Glomerular visceral epithelial cell (primary cell): ENCODE measurements at regions not wholly inside any gene's neighbourhood (a gene's known extent, or its start where the extent isn't known, plus 50 kb on each side); places are given as distances from the start of the nearest gene placed in this dataset.

Source experiments
- DNase-seq: peaks from one replicate; pipeline ENCODE4 v3.0.0-alpha.2; 2016; ENCODE audit errors: extremely low spot score

DNA sequence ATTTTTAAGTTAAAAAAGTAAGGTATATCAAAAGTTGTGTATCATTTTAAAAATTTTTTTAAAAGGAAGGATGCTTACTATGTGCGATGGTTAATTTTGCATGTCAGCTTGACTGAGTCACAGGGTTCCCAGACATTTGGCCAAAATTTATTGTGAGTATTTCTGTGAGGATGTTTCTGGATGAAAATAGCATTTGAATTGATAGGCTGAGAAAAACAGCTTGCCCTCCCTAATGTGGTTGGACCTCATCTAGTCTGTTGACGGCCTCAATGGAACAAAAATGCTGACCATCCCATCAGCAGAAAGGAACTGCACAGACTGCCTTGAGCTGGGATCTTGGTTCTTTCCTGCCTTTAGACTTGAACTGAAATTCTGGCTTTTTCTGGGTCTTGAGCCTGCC lies 724.5 kb downstream of the NCAM2 start:
- DNase-seq, result no peak

DNA sequence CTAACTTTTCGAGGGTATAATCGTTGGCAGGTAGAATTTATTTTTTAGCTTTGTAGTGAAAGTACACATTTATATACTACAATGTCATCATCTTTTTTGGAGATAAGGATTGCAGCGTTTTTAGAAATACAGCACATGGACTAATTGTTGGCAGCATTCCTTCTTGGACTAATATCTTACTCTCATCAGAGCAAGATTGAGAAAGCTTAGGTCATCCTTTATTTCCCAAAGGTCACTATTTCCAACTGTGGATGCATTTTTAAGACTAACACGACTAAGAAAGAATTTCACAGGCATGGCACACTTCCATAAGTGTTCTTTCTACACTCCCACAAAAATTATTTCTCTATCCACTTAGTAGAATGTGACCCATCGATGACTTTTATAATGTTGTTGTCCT lies 732.3 kb downstream of the NCAM2 start:
- DNase-seq, result no peak

DNA sequence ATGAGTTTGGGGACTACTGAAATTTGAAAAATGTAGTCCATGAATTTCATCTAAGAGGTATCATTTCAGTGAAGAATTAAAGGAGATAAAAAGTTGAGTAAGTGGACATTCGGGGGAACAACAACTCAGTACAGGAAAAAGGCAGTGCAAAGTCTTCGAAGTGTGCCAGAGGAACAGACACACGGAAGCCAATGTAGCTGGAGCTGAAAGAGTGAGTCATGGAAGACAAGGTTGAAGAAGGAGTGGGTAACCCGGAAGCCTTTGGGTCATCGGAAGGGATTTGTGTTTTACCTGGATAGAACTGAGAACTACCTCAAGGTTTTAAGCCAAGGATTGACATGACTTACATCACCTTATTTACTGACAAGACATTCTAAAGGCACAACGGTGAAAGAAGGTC lies 733.4 kb downstream of the NCAM2 start:
- DNase-seq, result no peak

DNA sequence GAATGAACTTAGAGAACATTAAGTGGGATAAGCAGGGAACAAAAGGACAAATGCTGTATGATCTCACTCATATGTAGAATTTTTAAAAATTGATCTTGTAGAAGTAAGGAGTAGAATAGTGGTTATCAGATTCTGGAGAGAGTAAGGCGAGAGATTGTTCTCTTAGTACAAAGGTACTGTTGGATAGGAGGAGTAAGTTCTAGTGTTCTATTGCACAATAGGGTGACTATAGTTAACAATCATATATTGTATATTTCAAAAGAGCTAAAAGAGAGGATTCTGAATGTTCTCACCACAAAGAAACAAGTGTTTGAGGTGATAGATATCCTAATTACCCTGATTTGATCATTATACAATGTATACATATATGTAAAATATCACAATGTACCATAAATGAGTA lies 735.9 kb downstream of the NCAM2 start:
- DNase-seq, result no peak

DNA sequence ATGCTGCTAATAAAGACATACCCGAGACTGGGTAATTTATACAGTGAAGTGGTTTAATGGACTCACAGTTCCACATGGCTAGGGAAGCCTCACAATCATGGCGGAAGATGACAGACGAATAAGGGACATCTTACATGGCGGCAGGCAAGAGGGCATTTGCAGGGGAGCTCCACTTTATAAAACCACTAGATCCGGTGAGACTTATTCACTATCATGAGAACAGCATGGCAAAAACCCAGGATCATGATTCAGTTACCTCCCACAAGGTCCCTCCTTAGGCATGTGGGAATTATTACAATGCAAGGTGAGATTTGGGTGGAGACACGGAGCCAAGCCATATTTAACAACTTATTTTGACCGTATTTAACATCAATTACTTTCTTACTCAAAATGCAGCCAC lies 739.0 kb downstream of the NCAM2 start:
- no peak for DNase-seq

DNA sequence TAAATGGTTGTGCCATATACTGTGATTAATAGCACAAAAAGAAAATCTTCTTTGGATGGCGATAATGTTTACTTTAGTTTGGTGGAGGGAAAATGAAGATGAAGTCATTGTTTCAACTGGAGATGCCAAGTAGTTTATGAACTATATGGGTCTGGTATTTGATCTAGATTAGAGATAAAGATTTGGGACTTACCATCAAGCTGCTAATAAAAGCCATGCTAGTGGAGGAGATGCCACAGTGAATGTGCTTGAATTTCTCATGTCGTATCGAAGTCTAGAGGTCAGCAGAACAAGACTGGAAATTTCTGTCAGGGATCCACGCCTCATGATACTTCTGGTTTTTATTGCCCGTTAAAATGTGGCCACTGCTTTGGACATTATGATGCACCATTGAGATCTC lies 742.0 kb downstream of the NCAM2 start:
- no peak for DNase-seq

DNA sequence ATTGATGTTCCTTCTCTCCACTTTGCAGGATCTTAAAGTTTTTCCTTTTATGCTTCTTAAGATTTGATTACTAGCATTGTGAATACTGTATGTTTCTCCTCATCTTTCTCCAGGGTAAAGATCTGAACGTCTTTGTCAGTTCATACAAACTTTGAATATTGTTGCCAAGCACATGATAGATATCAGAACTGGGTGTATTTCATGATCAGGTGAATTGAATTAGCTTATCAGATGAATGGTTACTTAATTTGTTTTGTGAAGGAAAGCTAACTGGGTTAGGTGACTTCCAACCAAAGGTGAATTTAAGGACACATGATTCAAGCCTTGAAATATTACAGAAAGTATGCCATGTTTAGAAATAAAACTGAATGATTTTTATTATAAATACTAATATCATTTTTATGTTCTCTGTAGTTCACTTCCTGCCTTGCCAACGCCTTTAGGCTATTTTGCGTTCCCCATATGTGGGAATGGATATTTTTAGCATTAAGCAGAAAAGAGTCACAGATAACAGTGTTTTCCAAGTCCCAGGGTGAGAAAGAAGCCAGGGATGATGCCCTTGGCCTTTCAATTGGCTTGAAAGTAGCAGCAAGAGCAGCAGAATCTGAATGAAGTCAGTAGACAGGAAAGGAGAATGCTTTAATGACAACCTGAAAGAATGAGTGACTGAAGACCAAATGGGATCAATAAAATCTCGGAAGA lies 752.1 kb downstream of the NCAM2 start:
- DNase-seq, result no peak

DNA sequence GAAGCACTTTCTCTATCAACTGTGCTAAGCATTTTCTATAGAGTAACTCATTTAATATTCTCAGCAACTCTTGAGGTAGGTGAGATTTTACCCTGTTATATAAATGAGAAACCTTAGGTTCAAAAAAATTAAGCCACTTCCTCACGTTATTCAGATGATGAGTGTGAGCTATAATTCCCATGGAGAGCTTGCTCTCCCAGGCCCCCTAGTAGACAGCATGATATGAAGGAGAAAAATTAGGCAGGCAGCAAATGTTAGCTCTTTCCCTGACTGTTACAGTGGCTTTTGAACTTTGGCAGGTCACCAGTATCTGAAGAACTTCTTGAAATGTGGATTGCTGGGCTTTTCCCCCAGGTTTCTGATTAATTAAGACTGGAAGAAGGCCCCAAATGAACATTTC lies 753.1 kb downstream of the NCAM2 start:
- DNase-seq, result no peak

DNA sequence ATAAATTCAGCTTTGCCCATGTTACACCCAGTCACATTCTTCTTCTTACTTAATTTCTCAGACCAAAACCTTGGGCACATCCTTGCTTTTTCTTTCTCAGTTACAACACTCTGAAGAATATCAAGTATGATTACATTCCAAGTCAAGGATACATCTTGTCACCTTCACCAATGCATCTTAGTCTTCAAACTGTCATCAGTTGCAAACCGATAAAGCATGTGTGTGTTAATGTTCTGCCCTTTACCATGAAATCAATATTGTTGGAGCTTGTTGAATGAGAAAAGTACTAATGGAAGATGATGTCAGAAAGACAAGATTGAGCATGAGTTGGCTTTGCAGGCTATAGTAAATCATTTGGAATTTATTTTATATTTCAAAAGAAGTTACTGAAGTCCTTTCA lies 764.6 kb downstream of the NCAM2 start:
- no peak for DNase-seq

DNA sequence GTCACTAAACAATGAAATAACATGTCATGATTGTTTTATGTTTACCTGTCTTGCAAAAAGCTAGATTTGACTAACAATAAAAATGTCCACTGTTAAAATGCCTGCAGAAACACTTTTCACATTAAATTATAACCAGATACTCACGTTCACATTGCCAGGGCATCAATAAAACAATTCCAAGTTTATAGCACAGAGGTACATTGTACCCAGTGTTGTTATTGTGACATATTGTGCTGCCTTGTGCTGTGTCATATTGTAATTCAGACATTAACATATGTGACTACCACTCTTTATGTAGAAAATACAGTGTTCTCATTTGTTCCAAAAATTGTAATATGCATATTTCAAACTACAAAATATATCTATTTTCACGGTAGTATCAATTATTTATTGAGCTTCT lies 766.1 kb downstream of the NCAM2 start:
- no peak for DNase-seq

DNA sequence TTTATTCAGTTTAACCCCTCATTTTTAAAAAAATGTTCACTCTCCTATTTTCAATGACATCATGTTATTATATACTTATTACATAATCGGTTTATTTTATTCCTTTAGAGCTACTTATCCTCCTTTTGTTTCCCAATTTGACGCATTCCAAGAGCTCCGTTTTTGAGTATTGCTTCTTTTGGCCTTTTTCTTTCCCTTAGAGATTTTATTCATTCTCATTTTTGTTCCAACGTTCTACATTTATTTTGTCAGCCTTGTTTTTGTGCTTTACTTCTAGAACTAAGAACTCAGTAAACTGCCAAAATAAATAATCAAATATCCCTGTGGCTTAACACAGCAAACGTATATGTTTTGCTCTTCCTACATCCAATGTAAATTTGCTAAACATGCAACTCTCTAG lies 769.1 kb downstream of the NCAM2 start:
- no peak for DNase-seq

DNA sequence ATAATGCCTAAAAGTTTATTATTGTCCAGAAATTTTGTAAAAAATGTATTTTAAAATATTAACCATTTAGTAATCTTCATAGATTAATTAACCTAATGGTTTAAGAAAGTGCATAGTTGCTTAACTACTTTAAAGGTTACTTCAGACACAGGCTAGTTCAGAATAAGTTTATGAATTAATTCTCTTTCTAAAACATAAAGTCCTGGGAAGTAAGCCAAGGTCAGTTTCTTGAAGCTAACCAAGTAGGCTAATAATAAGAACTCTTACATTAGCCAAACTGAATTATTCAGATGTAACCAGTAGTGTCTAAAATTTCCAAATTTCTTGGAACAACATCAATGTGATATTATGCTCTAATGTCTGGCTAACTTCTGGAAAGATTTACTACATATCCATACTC lies 790.4 kb downstream of the NCAM2 start:
- no peak for DNase-seq

DNA sequence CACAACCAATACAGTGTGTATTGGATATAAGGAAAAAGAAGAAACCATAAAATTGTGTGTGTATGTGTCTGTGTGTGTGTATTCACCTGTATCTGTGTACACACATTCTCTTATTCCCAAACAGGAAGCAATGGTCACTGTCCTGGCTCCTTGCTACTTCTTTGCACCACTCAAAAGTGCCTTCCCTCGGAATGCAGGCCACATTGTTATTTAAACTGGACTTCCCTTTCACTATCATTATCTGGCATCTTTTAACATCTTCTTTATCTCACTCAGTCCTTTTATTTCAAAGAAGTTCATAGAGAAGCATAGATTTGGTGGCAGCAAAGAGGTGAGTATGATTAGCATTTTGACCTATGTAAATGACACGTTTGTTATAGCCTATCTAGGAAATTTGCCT lies 803.7 kb downstream of the NCAM2 start:
- no peak for DNase-seq

DNA sequence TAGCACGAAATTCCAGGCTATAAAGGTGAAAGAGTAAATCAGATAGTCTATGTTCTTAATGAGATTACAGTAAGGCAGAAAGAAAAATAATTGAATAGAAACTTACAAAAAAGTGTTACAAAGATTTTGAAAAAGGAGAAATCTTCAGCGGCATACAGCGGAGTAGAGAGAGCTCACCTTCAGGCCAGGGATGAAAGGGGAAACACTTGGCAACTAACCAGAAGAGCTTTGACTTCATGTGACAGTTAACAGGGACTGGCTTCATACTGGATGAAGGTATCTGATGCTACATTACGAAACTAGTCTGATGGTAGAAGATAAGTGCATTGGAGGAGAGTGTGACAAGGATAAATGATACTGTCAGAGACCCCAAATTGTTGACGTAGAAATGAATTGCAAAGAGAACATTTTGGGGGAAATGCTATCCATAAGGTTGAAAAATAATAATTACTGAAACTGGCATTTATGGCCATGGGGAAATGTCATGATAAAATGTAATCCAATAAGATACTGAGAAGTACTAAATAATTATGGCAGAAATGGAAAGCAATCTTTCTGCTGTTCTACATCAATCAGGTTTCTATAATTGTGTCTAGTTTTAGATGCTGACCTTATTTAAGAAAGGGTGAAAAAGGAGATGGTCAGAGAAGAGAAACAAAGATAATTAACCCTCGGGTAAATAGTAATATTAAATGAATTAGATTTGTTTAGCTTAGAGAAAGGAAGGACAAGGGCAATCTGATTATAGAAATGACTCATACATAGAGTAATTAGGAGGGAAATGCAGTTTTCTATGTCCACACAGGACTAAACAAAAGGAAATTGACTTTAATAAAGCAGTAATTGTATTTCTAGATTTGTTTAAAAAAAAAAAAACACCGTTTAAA lies 808.7 kb downstream of the NCAM2 start:
- DNase-seq, result no peak

DNA sequence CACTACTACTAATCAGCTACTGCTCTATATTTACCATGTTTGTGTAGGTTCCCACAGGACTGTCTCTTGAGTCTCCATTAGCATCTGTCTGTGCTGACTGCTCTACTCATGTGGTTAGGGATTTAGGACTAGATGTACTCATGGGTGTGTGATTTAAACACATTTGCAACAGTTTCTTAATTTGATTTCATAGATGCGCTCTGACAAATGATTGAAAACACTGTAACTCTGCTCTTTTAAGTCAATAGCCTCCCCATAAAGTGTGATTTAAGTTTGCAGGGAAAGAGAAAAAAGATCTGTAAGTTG lies 809.3 kb downstream of the NCAM2 start:
- DNase-seq, result no peak

DNA sequence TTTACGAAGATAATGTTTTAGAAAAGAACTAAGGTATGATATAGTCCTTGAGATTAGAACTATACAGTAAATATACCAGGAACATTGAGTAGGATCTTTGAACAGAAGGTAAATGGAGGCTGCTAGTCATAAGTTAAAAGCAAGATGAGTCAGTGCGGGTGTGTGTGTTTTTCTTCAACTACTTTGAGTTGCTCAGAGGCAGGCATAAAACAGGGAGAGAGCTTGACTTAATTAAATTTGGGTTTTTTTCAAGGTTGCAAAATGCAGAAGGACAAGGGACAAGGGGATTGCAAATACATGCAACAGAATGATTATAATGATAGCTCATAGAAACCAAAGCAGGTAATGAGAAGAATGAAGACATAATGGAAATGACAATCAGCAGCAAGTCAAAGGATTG lies 815.1 kb downstream of the NCAM2 start:
- DNase-seq, result no peak

DNA sequence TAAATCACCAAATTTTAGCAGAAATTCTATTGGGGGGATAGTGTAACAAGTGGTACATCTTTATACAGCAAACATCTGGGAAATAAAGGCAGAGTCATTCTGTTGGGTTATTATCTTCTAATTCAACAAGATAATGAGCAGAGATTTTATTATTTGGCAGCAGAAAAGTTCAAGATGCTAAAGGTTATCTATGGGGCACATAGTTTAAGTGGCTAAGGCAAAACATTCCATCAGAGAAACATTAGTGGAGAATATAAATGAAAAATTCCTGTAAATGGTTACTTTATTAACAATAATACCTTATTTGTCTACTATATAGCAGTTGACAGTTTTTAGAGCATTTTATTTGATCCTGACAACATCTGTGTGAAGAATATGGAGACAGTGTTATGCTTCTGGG lies 815.7 kb downstream of the NCAM2 start:
- no peak for DNase-seq

DNA sequence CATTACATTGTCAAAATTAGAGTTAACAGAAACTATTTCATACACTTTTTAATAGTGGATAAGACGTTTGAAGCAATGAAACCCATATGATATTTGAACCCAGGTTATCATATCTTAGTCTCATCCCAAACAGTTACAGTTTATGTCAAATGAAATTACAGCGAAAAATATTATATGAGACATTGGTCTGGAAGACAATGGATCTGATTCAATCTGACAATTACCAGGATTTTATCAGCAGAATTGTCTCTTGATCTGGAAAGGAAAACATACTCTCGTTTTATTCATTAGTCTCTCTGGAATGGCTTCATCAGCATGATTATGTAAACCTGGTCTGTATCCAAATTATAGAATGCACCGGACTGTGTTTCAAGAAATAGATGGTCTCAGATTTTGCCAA lies 818.6 kb downstream of the NCAM2 start:
- no peak for DNase-seq

DNA sequence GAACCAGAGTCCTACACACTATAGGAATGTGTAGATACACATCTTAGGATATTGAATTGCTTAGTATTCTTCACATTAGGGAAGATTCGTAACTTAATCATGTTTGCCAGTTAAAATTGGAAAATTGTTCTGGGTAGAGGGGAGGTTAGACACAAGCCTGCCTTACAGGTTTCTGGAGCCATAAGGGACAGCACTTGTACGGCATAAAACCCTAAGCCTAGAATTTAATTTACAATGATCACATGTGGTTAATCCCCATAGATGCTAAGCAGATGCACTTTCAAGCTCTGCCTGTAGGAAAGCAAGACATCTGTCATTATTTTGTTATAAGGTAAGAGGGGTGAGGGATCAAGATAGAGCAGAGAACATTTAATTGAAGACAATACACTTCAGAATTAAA lies 820.7 kb downstream of the NCAM2 start:
- DNase-seq, result no peak

DNA sequence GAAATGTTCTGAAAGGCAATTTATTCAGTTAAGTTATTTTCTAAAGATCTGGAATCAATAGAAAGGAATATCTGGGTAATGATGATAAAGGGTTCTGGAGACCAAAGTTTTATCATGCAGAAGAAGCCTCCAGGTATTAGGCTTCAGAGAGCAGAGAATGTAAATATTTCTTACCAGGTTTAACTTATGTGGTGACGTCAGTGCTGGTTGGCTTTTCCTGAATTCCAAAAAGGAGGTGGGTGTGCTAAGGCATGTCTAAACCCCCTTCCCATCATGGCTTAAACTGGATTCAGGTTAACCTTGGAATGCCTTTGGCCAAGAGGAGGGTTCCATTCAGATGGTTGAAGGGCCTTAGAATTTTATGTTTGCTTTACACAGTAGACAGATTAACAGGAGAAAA lies 829.9 kb downstream of the NCAM2 start:
- DNase-seq, result no peak

DNA sequence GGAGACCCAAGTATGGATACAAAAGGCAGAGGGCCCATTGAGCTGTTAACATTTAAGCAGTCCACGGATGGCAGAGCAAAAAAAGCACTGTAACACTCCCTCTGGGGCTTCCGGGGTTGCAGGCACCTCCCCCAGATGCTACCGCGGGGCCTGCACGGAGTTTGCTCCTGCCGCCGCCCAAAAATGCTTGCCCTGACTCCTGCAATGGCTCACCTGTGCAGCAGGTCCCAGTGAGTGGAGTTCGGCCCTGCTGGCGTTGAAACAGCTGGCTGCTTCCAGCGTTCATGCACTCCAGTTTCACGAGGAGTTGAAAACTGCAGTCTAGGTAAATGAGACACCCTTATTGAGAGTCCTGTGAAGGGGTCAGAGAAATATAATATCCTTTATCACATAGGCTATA lies 832.8 kb downstream of the NCAM2 start:
- no peak for DNase-seq

DNA sequence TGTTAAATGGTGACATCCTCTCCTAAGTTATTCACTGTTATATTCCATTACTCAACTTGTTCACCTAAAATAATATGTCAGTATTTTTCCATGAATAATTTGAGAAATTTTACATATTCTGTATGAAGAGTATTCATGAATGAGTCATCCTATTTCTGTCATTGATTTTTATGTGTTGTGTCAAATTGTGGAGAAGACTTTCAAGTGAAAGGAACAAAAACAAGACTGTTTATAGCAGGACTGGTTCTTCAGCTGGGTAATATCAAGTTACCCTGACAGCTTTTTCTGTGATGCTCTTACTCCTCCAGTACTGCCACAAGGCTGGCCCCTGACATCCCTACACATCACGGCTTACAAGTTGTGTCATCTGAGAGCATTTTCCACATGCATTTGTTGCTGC lies 847.7 kb downstream of the NCAM2 start:
- no peak for DNase-seq

DNA sequence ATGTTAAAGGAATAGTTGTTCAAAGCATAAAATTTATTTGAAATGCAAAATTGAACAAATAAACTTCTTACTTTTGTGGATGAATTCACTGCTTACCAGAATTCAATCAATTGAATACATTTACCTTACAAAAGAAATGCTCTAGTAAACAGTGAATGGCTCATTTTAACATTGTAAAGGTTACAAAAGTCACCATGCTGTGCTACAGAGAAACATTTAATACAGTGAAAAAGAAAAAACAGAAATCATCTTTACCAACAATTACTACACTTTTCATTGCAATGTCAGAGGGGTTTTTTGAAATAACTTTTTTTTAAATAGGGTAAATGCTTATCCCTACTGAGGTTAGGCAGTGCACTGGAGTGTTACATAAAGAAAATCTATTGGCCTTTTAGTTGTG lies 853.0 kb downstream of the NCAM2 start:
- no peak for DNase-seq

DNA sequence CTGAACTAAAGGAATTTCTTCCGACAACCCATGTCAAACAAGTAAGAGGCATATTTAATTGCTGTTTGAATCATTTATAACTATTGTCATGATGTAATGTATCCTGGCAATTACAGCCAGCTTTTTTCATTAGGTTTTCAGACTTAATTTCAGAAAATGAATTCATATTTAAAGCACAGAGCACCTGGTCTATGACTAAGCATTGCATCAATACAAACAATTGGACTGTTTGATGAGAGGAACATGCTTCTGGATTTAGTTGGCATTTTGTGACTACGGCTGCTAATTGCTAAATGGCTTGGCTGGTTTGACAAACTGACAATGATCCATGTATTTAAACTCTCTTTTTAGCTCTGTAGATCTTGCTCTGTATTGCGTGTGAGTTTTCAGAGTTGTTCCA lies 853.4 kb downstream of the NCAM2 start:
- DNase-seq, result no peak
